ENCODE measurements at regions not wholly inside any gene's neighbourhood (a gene's known extent, or its start where the extent isn't known, plus 50 kb on each side); places are given as distances from the start of the nearest gene placed in this dataset.

- H3K56ac ChIP-seq (ENCODE audit: extremely low read depth, insufficient read depth, low read length) = no peak overlapping the region
Observed at GRCh38 chr20:59411170-59411569, 110.8 kb downstream of the EDN3 start.

More at GRCh38 chr20:59411170-59411569, 110.8 kb downstream of the EDN3 start:
- in situ Hi-C loops (cut with MboI; ENCODE audit: low sequenced_read_pairs) (no loop called here), dilution Hi-C loops (cut with HindIII; ENCODE audit: low sequenced_read_pairs, unreplicated experiment) (no loop called here), intact Hi-C loops (cut with micrococcal nuclease) (no loop called here)
- H3K4me3 ChIP-seq (ENCODE audit: insufficient read depth, low read depth, low read length) = no peak overlapping the region
- H3K4ac ChIP-seq (ENCODE audit: low read depth, low read length) = no peak overlapping the region
- CTCF ChIA-PET = no interaction called here
- H3K79me1 ChIP-seq (ENCODE audit: low read depth in 1 of 2, low read length in 2 of 2) = no peaks in the 10 kb centered on the region
- H2BK15ac ChIP-seq (ENCODE audit: low read depth, low read length) = no peak overlapping the region
- no peaks in the 10 kb centered on the region for H3K4me1 ChIP-seq (ENCODE audit: control insufficient read depth, insufficient read depth, low read length)
- H4K20me1 ChIP-seq (ENCODE audit: insufficient read depth, low read length) = no peaks in the 10 kb centered on the region
- no TSS peak for BruUV-seq (replicated peaks)
- H3K18ac ChIP-seq (ENCODE audit: low read depth, low read length) = no peak overlapping the region
- no peak overlapping the region for H3K14ac ChIP-seq (replicated peaks; ENCODE audit: low read depth, low read length)
- no peak overlapping the region for H4K8ac ChIP-seq (ENCODE audit: low read depth in 2 of 2, low read length in 2 of 2)
- H4K5ac ChIP-seq (ENCODE audit: low read depth, low read length) = no peak overlapping the region
- H3K9ac ChIP-seq (ENCODE audit: low read depth, low read length) = no peak overlapping the region
- no peak overlapping the region for H2AK9ac ChIP-seq (replicated peaks; ENCODE audit: low read depth, low read length, poor library complexity)
- no peak for DNase-seq
- WGBS, 2 experiments (ENCODE audit: extremely low coverage in 2 of 2, insufficient read length in 1 of 2) = 71% methylated on average over 6 of the region's 17 CpGs; no CpG with 5 or more reads in 1 of the 2 experiments
- H2BK120ac ChIP-seq (ENCODE audit: low read depth, low read length) = no peak overlapping the region
- H3K27ac ChIP-seq (ENCODE audit: insufficient read depth, low read length) = no peak overlapping the region
- H3K4me2 ChIP-seq (ENCODE audit: low read depth, low read length) = no peak overlapping the region
- H4K91ac ChIP-seq (ENCODE audit: insufficient read depth, low read depth, low read length) = no peak overlapping the region
- H2BK20ac ChIP-seq (ENCODE audit: low read depth, low read length) = no peak overlapping the region
- no peaks in the 10 kb centered on the region for H3K9me1 ChIP-seq (ENCODE audit: insufficient read depth, low read length)
- TF ChIP-seq CEBPB (IDR thresholded peaks at IDR 0.05; ENCODE audit: low read depth, low read length) (no peak), MXI1 (IDR thresholded peaks at IDR 0.05; ENCODE audit: borderline replicate concordance, low read depth, low read length) (no peak), SMC3 (IDR thresholded peaks at IDR 0.05; ENCODE audit: low read depth, low read length) (no peak)
- POLR2A ChIA-PET (ENCODE audit: unreplicated experiment) = no interaction called here
- H2AFZ ChIP-seq (replicated peaks; ENCODE audit: low read length, poor library complexity) = no peak overlapping the region
- ATAC-seq (ENCODE audit: low read depth) = no peak
- no peak overlapping the region for H3K23ac ChIP-seq (ENCODE audit: low read depth, low read length)
- H3K9me3 ChIP-seq (ENCODE audit: control insufficient read depth, insufficient read depth, low read length) = no peaks in the 10 kb centered on the region; the same call in 1 of the 2 replicates
- no peak overlapping the region for H2AK5ac ChIP-seq (ENCODE audit: low read depth, low read length)
- H3K27me3 ChIP-seq (ENCODE audit: control insufficient read depth, insufficient read depth, low read length) = no peaks in the 10 kb centered on the region
- H2BK5ac ChIP-seq (ENCODE audit: low read depth, low read length, poor library complexity, severe bottlenecking) = no peak overlapping the region
- H3K36me3 ChIP-seq (ENCODE audit: control insufficient read depth, insufficient read depth, low read length) = no peaks in the 10 kb centered on the region
